Fibroblast of pulmonary artery (primary cell): ENCODE measurements at regions not wholly inside any gene's neighbourhood (a gene's known extent, or its start where the extent isn't known, plus 50 kb on each side); places are given as distances from the start of the nearest gene placed in this dataset.
"Not testable (repeated sequence)": the region's sequence is repeated elsewhere in the genome, so short reads cannot be mapped to it uniquely, and the experiment has no call there.

Source experiments
- DNase-seq: peaks from one replicate; pipeline ENCODE4 v3.0.0-alpha.2; 2010; ENCODE audit warnings: low read depth
- H3K4me3 ChIP-seq: replicated peaks from 2 replicates; pipeline ENCODE4 v1.5.1; 2011; ENCODE audit warnings: low read depth, mild to moderate bottlenecking, control low read depth, low read length, moderate library complexity
- TF ChIP-seq, protein P1 (sequence below): IDR thresholded peaks from 2 replicates; pipeline ENCODE4 v1.5.1; 2011; ENCODE audit warnings: mild to moderate bottlenecking, control low read depth, low read length, inconsistent platforms; ENCODE audit errors: missing control alignments

DNA sequence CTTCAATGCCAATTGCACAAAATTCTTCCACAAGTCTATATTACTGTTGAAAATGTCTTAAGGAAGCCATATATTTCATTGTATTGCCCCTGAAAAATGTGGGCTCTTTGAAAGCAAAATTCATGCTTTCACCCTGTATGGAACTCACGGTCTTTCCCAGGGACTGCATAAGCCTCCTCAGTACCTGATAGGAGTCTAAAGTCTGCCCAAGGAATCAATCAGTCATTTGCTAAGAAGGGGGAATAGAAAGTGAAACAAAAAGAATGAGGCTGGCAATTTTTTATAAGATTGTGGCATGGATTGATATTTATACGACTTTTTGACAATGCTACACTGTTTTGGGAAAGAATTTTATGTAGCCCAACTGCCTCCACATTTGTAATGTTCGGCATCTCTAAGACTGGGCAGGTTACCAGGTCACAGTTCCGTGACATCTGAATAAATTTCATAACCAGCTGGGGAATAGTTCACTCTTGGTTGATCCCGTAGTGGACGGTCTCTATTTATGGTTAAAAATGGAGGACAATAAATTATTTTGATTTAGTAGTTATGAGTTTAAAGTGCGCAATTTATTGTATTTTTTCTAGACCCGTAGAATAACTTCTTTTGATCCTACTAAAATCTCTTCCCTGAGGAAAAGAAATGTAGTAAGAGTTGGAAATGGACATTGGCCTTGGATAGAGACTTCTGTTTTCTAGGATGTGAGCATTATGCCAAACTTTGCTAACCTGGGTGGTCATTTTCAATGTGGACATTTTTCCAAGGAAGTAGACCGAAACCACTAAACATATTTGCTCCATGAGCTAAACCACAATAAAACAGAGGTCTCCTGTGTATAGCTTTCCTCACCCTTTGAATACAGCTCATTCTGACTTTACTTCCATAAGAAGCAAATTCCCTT is 1585.4 kb downstream of the EFNB2 start:
- H3K4me3 ChIP-seq = no peak overlapping the region
- no peak for DNase-seq
- TF ChIP-seq, protein P1, sequence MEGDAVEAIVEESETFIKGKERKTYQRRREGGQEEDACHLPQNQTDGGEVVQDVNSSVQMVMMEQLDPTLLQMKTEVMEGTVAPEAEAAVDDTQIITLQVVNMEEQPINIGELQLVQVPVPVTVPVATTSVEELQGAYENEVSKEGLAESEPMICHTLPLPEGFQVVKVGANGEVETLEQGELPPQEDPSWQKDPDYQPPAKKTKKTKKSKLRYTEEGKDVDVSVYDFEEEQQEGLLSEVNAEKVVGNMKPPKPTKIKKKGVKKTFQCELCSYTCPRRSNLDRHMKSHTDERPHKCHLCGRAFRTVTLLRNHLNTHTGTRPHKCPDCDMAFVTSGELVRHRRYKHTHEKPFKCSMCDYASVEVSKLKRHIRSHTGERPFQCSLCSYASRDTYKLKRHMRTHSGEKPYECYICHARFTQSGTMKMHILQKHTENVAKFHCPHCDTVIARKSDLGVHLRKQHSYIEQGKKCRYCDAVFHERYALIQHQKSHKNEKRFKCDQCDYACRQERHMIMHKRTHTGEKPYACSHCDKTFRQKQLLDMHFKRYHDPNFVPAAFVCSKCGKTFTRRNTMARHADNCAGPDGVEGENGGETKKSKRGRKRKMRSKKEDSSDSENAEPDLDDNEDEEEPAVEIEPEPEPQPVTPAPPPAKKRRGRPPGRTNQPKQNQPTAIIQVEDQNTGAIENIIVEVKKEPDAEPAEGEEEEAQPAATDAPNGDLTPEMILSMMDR = no peak

DNA sequence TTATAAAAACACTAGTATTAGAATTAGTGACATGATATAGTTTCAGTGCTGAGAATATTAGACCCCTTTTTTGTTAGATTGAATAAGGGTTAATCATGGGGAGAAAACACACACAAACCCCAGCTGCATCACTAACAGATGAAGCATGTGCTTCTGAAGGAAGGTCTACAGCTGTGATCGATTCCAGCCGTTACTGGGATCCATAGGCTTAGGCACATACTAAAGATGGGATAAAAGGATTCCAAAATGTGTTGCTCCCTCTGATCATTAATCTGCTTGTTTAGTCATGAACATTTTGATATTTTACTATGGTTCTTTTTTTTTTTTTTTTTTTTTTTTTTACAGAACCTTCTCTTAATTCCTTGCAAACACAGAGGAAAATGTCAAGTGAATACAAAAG is 1591.3 kb downstream of the EFNB2 start:
- DNase-seq = no peak
- no peak overlapping the region for H3K4me3 ChIP-seq
- TF ChIP-seq, protein P1 = no peak

DNA sequence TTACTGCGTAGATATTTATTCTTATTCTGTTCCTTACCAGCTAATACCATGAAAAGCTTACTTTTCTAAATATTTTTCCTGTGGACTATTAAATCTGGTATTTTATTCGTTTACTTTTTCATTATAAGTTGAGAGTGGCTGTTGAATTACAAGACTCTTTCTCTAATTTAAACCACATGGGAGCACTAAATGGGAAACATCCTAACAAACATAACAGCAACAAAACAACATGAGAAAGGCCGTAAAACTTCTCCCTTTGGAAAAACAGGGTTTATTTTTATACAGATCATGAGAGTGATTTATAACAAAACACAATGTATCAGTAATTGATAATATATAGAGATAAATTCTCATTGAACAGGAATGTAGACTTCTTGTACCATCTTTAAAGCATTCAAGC is 1592.1 kb downstream of the EFNB2 start:
- no peak overlapping the region for H3K4me3 ChIP-seq
- TF ChIP-seq, protein P1 = no peak
- DNase-seq = no peak

DNA sequence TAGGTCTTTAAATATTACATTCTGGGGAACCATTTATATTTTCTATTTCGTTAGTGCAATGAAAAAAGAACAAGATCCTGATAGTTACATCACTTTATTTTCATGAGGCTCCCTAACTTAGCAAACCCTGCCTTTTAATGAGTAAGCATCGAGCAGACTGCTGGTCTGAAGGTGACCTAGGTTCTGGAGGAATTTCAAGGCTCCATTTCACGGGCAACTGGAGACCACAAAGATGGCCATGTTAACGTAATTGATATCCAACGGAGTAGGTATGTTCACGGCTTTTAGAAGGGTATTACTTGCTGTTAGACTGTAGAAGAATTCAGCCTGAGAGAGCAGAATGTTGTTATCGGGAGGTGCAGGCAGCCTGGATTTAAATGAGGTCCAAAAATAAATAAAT is 1597.6 kb downstream of the EFNB2 start:
- H3K4me3 ChIP-seq = no peak overlapping the region
- DNase-seq = no peak
- TF ChIP-seq, protein P1 = no peak

DNA sequence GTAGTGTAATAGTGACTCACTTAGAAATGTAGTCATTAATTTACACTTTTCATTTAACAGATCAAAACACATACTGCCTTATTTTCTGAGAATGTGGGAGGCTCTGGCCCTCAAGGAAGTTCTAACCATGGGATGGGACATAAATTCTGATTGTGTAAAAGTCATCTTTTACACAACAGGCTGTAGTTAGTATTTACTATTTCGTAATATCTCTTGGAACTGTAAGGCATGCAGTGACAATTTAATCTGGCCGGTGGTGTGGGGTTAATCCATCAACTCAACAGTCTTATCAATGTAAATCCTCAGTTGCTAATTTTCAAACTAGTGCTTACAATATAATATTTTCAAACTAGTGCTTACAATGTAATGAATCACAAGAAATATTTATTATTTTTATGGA is 1599.2 kb downstream of the EFNB2 start:
- H3K4me3 ChIP-seq = no peak overlapping the region
- no peak for DNase-seq

DNA sequence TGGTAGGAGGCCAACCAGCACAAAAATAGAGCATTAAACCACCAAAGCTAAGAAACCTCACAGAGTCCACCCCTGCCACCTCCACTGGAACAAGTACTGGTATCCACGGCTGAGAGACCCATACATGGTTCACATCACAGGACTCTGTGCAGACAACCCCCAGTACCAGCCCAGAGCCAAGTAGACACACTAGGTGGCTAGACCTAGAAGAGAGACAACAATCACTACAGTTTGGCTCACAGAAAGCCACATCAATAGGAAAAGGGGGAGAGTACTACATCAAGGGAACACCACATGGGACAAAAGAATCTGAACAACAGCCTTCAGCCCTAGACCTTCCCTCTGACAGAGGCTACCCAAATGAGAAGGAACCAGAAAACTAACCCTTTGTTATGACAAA is 1614.9 kb downstream of the EFNB2 start:
- not testable (repeated sequence) for DNase-seq

More for the DNA sequence above, 1599.2 kb downstream of the EFNB2 start:
- TF ChIP-seq, protein P1 = no peak

DNA sequence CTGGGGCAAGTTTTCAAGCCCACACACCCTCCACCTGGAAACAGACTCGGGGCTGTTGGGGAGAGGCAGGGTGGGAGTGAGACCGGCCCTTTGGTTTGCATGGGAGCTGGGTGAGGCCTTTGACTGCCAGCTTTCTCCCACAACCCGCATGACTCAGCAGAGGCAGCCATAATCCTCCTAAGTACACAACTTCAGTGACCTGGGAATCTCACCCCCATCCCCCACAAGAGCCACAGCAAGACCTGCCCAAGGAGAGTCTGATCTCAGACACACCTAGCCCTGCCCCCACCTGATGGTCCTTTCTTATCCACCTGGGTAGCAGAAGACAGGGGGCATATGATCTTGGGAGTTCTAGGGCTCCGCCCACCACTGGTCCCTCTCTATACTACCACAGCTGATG is 1615.4 kb downstream of the EFNB2 start:
- TF ChIP-seq, protein P1 = no peak
- no peak for DNase-seq
- no peak overlapping the region for H3K4me3 ChIP-seq

More for the DNA sequence above, 1614.9 kb downstream of the EFNB2 start:
- not testable (repeated sequence) for H3K4me3 ChIP-seq
